ENCODE measurements at regions not wholly inside any gene's neighbourhood (a gene's known extent, or its start where the extent isn't known, plus 50 kb on each side); places are given as distances from the start of the nearest gene placed in this dataset.

GRCh38 chr7:42380401-42380800 is 143.4 kb upstream of the GLI3 start:
- TF ChIP-seq POLR2A (IDR thresholded peaks at IDR 0.05), result no peak
- TF ChIP-seq, protein P1, sequence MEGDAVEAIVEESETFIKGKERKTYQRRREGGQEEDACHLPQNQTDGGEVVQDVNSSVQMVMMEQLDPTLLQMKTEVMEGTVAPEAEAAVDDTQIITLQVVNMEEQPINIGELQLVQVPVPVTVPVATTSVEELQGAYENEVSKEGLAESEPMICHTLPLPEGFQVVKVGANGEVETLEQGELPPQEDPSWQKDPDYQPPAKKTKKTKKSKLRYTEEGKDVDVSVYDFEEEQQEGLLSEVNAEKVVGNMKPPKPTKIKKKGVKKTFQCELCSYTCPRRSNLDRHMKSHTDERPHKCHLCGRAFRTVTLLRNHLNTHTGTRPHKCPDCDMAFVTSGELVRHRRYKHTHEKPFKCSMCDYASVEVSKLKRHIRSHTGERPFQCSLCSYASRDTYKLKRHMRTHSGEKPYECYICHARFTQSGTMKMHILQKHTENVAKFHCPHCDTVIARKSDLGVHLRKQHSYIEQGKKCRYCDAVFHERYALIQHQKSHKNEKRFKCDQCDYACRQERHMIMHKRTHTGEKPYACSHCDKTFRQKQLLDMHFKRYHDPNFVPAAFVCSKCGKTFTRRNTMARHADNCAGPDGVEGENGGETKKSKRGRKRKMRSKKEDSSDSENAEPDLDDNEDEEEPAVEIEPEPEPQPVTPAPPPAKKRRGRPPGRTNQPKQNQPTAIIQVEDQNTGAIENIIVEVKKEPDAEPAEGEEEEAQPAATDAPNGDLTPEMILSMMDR (IDR thresholded peaks at IDR 0.05), result no peak
- 74 to 84% methylated on average over 1 of the region's 1 CpG for WGBS, 2 donors
- DNase-seq (ENCODE audit: low spot score in 2 of 2), result no peak
- intact Hi-C loops (cut with DNase I; ENCODE audit: low total_unique reads), result no loop called here
- H3K4me3 ChIP-seq (ENCODE audit: low read depth, poor library complexity, severe bottlenecking), result no peak overlapping the region

DNA sequence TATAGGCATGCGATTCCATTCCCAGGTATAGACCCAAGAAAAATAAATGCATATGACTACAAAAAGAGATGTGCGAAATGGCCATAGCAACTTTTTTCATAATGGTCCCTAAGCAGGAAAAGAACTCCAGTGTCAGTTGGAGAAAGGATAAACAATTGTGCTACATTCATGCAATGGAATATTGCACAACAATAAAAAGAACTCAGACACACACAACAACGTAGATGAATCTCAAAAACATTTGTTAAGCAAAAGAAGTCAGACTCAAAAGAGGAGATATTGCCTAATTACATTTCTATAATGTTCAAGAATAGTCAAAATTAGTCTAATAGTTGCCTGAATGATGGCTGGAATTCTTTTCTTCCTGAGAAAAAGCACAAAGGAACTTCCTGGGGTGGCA is 141.1 kb upstream of the GLI3 start:
- DNase-seq (ENCODE audit: low spot score in 2 of 2), result no peak
- TF ChIP-seq POLR2A (IDR thresholded peaks at IDR 0.05), result no peak
- TF ChIP-seq, protein P1 (IDR thresholded peaks at IDR 0.05), result no peak
- intact Hi-C loops (cut with DNase I; ENCODE audit: low total_unique reads), result no loop called here

DNA sequence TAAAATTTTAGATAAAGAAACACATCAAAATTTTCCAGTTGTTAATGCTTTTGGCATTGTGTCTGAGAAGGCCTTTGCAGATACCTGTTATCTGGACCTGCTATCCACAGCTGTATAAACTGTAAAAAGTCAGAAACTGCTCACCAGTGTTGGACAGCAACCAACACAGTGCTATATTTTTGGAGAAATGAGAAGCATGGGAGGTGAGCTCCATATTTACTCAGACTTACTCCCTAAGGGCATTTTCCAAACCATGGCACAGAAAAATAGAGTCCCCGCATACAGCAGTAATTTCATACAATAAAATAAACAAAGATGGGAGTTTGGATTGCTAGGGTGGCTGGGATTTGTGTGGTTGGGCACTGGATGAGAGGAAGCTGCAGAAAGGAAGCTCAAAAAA is 136.3 kb upstream of the GLI3 start:
- no peak for TF ChIP-seq POLR2A (IDR thresholded peaks at IDR 0.05)
- TF ChIP-seq, protein P1 (IDR thresholded peaks at IDR 0.05), result no peak
- 63 to 72% methylated on average over 1 of the region's 1 CpG for WGBS, 2 donors
- H3K4me3 ChIP-seq (ENCODE audit: low read depth, poor library complexity, severe bottlenecking), result no peak overlapping the region
- DNase-seq (ENCODE audit: low spot score in 2 of 2), result no peak
- intact Hi-C loops (cut with DNase I; ENCODE audit: low total_unique reads), result no loop called here

More for the DNA sequence above, 141.1 kb upstream of the GLI3 start:
- no peak overlapping the region for H3K4me3 ChIP-seq (ENCODE audit: low read depth, poor library complexity, severe bottlenecking)
- WGBS, 2 donors, result 84% methylated on average over 3 of the region's 3 CpGs

DNA sequence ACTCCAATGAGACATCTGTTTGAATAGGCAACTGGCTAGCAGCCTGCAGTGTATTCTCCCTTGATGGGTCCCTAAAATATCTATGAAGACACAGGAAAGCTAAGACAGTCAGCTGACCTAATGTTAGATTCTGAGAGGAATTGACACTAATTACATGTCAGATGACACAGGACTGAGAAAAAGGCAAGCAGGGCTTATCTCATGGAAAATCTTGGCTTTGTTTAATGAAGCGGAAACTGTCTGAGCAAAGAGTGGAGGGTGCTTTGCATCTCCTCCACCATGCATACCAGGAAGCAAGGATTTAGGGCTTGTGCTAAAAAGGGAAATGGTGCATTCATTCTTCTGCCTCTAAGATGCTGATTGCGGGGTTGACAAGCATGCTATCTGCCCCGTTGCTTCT is 135.5 kb upstream of the GLI3 start:
- DNase-seq (ENCODE audit: low spot score in 2 of 2), result no peak
- no peak overlapping the region for H3K4me3 ChIP-seq (ENCODE audit: low read depth, poor library complexity, severe bottlenecking)
- TF ChIP-seq, protein P1 (IDR thresholded peaks at IDR 0.05), result no peak
- TF ChIP-seq POLR2A (IDR thresholded peaks at IDR 0.05), result no peak
- 61 to 76% methylated on average over 3 of the region's 3 CpGs for WGBS, 2 donors
- intact Hi-C loops (cut with DNase I; ENCODE audit: low total_unique reads), result no loop called here

DNA sequence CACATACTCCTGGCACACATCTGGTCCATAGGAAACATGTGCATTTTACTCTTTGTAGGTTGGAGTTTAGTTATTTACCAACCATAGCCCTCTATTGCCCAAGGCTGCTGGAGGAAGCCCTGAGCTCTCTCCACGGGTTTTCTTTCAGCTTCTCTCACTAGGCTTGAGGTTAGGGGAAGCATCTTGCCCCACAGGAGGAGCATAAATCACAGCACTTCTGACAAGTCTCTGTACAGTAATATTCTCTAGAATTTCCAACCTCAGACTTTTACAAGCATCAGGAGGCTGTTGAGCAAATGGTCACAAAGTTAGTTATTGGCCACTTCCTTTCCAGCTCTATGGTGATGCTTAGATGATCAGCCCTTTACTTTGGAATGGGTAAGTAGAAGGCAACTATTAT is 122.9 kb upstream of the GLI3 start:
- H3K4me3 ChIP-seq (ENCODE audit: low read depth, poor library complexity, severe bottlenecking), result no peak overlapping the region
- no peak for DNase-seq (ENCODE audit: low spot score in 2 of 2)
- intact Hi-C loops (cut with DNase I; ENCODE audit: low total_unique reads), result no loop called here
- no peak for TF ChIP-seq POLR2A (IDR thresholded peaks at IDR 0.05)
- TF ChIP-seq, protein P1 (IDR thresholded peaks at IDR 0.05), result no peak
- 28 to 31% methylated on average over 1 of the region's 1 CpG for WGBS, 2 donors

GRCh38 chr7:42351316-42351935 is 114.4 kb upstream of the GLI3 start:
- intact Hi-C loops (cut with DNase I; ENCODE audit: low total_unique reads), result no loop called here
- H3K4me3 ChIP-seq (ENCODE audit: low read depth, poor library complexity, severe bottlenecking), result no peak overlapping the region
- DNase-seq (ENCODE audit: low spot score in 2 of 2), result no peak
- 75 to 78% methylated on average over 5 of the region's 5 CpGs for WGBS, 2 donors
- TF ChIP-seq, protein P1 (IDR thresholded peaks at IDR 0.05), result no peak
- no peak for TF ChIP-seq POLR2A (IDR thresholded peaks at IDR 0.05)
